Spleen (tissue), 7 donors: ENCODE measurements at regions not wholly inside any gene's neighbourhood (a gene's known extent, or its start where the extent isn't known, plus 50 kb on each side); places are given as distances from the start of the nearest gene placed in this dataset.

ENCODE experiments used
- POLR2AphosphoS5 ChIP-seq, 3 donors: sonication (generic); formaldehyde crosslinking; IDR thresholded peaks; one replicate each; pipeline ENCODE4 v1.5.1; 2017; ENCODE audit warnings: antibody characterized with exemption in 3 of 3
- TF ChIP-seq, protein P1 (sequence below), 11 experiments: fragments of 200-600 bp in 7 of 11; fragments of 450-650 bp in 4 of 11; sonication (generic) in 4 of 11; IDR thresholded peaks in 8 of 11; conservative IDR thresholded peaks in 3 of 11; 1 replicate in 7 of 11; 2 replicates in 4 of 11; pipeline versions ENCODE4 v1.4.0 to v1.8.0; 2016 to 2021; ENCODE audit warnings: antibody characterized with exemption in 11 of 11, inconsistent platforms in 4 of 11, mild to moderate bottlenecking in 1 of 11
- donor health status: DM: no; HTN: no; CAD: no; lungs with moderate emphysema.
- donor health status: DM: no; HTN: no; CAD: no.
- donor health status: DM: no; HTN: no; CAD: no.

DNA sequence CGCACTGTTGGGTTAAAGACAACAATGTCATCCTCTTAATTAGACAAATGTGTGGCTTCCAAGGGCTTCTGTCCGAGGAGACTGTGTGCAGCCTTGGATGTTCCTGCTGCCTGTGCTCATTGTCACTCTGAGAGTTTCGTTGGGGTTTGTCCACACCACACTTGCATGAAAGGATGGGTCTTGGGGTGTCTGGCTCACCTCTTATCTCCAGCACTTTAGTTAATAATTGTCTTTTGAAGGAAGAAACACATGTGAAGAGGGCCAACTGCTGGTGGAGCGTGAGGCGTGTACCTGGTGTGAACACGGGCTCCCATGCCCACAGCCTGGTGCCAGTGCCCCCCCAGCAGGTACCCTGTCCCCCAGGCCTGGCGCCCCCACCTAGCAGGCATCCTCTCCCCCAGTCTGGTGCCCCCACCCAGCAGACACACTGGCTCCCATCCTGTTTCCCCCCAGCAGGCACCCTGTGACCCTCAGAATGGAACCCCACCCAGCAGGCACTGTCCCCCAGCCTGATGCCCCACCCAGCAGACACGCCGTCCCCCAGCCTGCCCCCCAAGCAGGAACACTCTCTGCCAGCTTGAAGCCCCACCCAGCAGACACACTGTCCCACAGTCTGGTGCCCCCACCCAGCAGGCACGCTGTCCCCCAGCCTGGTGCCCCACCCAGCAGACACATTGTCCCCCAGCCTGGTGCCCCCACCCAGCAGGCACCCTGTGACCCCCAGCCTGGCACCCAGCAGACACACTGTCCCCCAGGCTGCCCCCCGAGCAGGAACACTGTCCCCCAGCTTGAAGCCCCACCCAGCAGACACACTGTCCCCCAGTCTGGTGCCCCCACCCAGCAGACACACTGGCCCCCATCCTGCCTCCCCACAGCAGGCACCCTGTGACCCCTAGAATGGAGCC is 96.3 kb upstream of the TMEM18 start:
- TF ChIP-seq, protein P1, sequence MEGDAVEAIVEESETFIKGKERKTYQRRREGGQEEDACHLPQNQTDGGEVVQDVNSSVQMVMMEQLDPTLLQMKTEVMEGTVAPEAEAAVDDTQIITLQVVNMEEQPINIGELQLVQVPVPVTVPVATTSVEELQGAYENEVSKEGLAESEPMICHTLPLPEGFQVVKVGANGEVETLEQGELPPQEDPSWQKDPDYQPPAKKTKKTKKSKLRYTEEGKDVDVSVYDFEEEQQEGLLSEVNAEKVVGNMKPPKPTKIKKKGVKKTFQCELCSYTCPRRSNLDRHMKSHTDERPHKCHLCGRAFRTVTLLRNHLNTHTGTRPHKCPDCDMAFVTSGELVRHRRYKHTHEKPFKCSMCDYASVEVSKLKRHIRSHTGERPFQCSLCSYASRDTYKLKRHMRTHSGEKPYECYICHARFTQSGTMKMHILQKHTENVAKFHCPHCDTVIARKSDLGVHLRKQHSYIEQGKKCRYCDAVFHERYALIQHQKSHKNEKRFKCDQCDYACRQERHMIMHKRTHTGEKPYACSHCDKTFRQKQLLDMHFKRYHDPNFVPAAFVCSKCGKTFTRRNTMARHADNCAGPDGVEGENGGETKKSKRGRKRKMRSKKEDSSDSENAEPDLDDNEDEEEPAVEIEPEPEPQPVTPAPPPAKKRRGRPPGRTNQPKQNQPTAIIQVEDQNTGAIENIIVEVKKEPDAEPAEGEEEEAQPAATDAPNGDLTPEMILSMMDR (IDR thresholded peaks at IDR 0.05 in 8 of 11, conservative IDR thresholded peaks at IDR 0.05 in 3 of 11): no peak
- TF ChIP-seq POLR2AphosphoS5 (IDR thresholded peaks at IDR 0.05): no peak
